GM18520 (cell line): ENCODE measurements at regions not wholly inside any gene's neighbourhood (a gene's known extent, or its start where the extent isn't known, plus 50 kb on each side); places are given as distances from the start of the nearest gene placed in this dataset.
"Not testable (repeated sequence)": the region's sequence is repeated elsewhere in the genome, so short reads cannot be mapped to it uniquely, and the experiment has no call there.

Experiments
- ATAC-seq: cut with Tn5 transposase; IDR thresholded peaks from one replicate; pipeline ENCODE4 v1.9.1; 2021; ENCODE audit not compliant: unreplicated experiment

DNA sequence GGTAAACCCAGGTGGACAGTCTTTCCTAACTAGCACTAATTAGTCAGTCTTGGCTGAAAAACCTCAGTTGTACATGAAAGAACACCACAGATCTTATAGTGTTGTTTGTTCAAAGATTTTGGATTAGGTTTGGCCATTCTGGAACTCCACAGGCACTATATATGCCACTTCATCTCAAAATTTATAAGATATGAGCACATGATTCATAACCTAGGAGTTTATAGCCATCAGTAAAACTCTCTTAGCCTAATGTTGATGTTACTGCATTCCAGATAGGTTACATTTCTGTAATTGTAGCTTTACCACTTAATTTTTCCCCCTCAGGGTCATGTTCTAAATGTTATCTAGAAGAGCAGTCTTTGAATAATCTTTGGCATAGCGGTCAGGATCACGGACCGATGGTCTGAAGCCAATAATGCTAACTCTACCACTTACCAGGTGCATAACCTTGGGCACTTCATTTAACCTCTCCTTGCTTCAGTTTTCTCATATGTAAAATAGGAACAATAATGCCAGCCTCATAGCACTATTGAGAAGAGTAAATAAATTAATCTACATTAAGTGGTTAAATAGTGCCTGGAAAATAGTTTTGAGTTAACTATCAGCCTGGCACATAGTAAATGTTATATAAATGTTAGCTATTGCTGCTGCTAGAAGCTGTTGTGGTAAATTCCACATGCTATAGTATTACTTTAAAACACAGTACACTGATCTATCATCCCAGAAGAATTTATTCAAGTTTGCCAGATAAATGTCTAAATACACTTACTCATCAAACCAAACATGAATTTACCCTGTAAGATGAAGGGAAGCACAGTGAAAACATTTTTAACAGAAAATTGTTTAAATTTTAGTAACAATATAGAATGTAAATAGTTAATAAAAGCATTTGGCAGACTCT is 743.9 kb downstream of the NR2F1-AS1 start:
- ATAC-seq, result no peak

DNA sequence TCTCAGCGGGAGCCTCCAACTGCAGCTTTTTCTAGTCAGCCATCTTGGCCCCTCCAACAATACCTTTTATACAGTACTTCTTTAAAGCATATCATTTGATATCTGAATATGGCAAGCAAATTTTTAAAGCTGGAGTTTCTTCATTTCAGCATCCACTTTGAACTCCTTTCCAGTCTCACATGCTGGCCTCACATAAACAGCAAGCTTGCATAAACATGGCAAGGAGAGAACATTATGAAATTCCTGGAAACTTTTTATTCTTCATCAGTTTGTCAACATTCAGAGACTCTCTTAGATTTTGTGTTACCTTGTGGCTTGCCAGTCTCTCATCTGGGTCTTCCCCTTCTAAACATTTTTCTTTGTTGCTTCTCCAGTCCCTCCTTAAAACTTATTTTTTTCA is 745.3 kb downstream of the NR2F1-AS1 start:
- no peak for ATAC-seq

DNA sequence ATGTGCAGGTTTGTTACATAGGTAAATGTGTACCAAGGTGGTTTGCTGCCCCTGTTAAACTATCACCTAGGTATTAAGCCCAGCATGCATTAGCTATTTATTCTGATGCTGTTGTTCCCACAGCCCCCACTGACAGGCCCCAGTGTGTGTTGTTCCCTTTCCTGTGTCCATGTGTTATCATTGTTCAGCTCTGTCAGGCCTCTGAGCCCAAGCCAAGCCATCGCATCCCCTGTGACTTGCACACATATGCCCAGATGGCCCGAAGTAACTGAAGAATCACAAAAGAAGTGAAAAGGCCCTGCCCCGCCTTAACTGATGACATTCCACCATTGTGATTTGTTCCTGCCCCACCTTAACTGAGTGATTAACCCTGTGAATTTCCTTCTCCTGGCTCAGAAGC is 757.5 kb downstream of the NR2F1-AS1 start:
- not testable (repeated sequence) for ATAC-seq

DNA sequence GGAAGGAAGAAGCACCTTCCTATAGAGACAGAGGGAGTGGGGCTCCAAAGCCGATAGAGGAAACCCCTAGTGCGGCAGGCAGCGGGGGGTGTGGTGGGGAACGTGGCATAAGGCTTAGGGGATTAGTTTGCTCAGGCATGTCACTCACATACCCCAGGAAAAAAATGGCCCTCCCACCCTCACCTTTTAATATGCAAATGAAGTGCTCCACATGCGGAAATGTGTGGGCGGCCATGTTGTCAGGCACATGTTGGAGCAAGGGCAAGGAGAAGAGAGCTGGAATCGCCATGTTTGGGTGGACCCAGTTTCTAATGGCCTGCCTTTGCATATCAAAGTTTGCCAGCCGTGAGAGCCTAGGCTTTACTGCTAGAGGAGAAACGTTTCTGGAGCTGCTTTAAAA is 758.8 kb downstream of the NR2F1-AS1 start:
- ATAC-seq, result no peak

DNA sequence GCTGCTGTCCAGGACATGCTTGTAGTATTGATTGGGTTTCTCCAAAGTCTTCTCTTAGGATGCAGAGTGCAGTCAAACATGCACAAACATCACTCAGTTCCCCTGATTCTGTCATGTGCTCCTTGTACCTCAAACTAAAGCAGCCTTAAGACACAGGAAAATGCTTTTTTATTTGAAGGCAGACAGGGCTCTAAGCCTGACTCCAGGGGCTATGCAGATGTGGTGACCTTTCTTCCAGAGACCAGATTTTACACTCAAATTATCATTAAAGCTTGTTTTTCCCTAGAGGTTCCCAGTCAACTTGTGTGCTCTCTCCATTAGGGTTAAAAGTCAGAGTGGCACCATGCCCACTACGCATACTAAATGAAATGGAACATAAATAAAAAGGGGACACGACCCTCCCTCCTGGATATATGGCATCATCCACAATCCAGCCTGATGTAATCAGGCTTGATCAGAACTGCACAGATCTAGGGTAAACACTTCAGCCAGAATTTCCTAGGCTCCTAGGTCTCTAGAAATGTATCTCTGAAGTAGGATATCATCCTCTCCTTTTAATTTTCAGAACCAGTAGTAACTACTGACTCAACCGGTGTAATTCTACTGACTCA is 771.1 kb downstream of the NR2F1-AS1 start:
- no peak for ATAC-seq

DNA sequence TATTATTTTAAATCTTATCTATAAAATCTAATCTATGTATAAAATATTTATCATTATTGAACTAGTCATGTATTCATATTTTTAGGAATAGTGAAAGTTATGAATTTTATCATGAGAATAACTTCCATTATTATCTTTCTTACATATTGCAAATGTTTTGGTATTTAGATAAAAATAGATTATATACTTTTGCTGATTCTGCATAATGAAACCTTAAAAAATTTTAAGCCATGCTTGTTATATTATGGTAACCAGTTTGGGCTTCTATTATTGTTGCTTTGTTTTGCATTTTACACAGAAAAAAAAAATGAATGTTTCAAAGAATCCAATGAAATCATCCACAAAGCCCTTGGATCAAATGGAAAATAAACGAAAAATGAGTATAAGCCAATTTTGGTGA is 772.5 kb downstream of the NR2F1-AS1 start:
- no peak for ATAC-seq

DNA sequence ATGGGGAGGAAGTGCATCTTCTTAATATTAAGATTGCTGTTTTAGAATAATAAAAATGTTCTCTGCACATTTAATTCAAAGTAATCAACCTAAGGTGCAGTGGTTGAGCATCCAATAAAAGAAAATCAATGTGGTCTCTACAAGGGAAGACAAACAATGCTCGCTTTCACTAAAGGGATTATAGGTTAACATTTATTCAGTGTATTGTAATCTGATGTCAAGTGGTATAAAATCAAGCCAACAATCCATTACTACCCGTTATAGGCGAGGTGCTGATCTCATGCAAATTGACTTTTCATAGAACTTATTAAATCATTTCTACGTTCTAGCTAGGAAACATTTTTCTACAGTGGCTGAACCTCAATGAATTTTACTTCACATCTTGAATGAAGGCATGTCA is 773.9 kb downstream of the NR2F1-AS1 start:
- ATAC-seq, result no peak

DNA sequence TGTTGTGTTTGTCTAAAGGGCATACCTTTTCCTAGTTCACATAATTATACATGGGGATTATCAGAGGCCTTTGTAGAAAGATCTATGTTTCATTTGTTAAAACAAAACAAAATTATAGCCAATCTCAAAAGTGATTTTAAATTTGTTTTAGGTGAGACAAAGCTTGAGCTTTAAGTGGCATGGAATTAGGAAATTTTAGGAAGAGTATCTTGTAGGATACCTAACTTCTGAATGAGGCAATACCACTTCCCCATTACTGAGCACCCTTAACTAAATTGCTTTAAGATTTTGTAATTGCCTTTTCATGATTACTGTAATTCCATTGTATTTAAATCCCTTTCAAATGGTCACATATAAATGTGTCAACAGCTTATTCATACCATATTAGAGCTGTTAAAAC is 775.6 kb downstream of the NR2F1-AS1 start:
- ATAC-seq, result no peak

DNA sequence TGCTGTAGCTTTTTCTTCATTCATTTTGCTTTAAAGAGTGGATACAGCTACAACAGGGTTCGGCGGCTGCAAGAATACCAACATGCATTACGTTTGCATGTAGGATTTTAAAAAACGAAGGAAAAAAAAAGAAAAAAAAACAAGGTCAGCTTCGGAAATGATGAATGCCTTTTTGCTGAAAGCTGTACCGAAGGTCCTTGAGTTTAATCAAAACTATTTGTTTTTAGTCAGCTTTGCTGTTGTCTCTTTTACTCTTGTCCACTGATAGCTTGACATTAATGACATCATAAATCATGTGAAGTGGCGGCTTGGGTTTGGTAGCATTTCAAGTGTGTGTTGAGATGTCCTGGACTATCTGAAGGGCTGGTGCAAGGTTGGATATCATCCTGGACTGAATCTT is 779.1 kb downstream of the NR2F1-AS1 start:
- no peak for ATAC-seq

DNA sequence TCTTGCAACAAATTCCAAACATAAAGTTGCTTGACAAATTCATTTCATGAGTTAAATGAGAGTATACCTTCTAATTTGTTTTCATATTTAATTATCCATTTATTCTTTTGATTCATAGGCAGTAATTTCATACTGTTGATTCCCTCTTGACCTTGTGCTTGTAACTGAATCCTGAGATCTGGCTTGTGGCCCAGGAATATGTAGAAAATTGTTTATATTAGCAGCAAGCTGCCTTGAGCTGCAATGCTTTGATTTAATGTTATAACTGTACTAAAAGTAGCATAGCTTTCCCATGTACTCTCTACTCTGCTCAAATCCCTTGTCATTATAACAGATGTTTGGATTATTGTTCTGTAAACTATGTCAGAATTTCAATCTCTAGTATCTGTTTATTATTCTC is 780.7 kb downstream of the NR2F1-AS1 start:
- ATAC-seq, result no peak

DNA sequence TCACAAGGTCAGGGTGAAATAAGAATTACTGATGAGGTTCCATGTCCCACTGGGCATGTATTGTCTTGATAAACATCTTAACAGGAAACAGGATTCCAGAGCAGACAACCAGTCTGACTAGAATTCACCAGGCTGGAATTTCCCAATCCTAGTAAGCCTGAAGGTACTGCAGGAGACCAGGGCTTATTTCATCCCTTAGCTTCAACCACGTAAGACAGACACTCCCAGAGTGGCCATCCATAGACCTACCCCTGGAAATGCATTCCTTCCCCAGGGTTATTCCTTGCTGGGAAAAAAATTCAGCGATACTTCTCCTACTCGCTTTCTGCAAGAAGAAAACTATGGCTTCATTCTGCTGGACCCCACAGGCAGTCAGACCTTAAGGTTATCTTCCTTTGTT is 785.4 kb downstream of the NR2F1-AS1 start:
- no peak for ATAC-seq

DNA sequence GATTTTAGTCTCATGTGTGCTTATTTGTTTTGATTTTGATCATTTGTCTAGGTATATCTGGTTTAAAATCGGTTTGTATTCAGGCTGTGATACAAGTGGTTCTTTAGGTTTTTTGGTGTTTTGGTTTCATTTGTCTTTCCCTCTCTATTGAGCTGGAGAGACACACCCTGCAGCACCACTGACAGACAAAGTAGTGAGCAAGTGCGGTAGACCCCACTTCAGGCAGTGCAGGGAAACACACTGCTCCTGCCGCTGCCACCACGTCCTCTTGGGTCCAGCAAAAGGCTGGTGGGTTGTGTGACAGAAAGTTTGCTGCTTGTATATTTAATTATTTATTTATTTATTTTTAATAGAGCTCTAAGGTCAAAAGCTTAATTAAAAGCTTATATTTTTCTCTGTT is 801.0 kb downstream of the NR2F1-AS1 start:
- ATAC-seq, result no peak

DNA sequence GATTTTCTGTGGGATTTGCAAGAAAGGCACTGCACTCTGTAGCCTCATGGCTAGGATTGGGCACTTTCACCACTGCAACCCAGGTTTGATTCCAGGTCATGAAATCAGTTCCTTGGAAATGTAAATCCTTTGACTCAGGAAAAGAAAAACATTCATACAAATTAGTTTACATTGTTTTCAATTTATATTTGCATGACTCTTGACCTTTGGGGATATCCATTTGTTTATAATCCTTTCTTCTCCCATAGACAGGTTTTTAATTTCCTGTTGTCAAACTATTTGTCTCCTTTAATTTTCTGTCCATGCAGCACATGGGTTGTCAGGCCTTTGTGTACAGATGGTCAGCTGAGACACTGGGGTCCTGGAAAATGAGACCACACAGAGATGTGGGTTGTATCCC is 801.5 kb downstream of the NR2F1-AS1 start:
- ATAC-seq, result no peak

DNA sequence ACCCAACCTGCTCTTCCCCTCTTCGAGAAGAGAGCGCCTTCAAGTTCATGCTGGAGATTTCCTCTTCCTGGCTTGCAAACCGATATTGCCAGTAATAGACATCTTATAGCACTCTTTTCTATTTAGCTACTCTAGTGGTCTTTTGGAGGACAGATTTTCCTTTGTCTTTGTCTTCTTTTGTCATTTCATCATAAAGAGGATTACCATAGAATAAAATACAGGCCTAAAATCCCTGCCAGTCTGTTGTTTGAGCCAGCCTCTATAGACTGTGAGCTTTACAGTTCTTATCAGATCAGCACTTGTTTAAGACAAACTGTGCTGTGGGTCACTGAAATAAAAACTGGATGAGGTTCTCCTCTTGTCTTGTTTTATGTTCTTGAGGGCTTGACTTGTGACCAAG is 802.8 kb downstream of the NR2F1-AS1 start:
- no peak for ATAC-seq

DNA sequence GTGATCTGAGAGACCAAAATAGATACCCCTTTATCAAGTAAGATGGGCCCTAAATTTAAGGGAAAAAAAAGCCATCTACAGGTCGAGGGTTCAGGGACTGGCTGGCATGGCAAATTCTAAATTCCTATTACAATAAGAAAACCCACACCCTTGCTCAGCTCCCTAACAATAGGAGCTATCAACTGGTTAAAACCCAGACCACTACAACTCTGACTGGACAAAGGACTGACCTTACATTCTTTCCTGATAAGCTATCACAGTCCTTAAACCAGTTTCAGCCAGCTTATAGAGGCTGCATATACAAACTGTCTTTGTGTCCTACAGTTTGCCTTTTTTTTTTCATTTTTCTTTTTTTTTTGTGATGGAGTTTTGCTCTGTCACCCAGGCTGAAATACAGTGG is 803.6 kb downstream of the NR2F1-AS1 start:
- no peak for ATAC-seq

DNA sequence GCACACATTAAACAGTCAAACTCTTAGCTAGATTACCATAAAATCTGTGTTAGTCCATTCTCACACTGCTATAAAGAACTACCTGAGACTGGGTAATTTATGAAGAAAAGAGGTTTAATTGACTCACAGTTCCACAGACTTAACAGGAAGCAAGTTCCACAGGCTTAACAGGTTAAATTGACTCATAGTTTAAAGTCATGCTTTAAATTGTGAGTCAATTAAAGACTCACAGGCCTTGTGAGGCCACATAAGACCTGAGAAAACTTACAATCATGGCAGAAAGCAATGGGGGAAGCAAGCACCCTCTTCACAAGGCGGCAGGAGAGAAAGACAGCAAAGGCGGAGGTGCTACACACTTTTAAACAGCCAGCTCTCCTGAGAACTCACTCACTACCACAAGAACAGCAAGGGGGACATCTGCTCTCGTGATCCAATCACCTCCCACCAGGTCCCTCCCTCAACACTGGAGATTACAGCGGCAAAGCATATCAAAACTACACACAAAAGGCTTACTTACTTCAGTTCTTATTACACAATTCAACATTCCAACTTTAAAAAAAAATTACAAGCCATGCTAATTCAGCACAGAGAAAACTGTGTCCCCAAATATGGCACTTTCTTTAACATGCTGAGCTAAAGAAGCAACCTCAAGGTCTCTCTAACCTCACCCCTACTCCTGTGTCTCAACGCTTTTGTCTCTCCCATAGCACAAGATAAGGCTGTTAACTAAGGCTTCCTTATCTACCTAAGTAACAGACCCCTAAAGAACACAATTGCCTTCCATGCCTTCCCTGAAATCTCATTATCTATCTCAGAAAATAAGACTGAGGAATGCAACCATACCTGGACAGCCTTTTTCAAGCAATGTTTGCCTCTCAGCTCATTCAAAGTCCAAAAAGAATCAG is 805.1 kb downstream of the NR2F1-AS1 start:
- ATAC-seq, result no peak

DNA sequence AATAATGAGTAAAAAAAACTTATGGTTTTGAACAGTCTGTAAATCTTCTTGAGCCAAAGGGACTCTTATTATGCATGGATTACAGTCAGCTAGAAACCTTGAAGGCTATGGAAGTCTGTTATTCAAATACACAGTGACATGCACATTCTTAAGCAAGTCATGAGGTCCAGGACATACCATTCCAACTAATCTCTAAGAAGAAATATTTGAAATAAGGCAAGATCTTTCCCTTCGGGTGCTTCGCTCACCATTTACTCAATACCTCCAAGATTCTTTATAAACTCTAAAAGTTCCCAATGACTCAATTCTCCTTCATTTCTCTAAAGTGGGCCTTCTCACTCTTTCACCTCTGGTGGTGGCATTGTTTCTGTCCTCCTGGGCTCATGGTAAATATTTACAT is 811.0 kb downstream of the NR2F1-AS1 start:
- no peak for ATAC-seq

DNA sequence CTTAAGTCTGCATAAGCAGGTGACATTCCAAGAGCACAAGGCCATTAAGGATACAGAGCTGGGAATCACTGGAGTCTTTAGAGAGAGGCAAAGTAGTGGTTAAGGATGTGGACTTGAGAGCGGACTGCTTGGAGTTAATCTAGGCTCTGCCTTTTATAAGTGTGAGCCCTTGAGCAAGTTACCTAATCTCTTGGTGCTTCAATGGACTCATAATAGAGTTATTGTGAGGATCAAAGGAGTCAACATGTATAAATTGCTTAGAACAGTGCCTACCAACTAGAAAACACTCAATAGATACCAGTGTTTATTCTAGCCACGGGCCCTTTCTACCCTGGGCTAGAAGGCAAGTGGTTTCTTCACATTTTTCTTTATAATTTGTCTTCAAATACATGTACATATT is 819.4 kb downstream of the NR2F1-AS1 start:
- no peak for ATAC-seq

DNA sequence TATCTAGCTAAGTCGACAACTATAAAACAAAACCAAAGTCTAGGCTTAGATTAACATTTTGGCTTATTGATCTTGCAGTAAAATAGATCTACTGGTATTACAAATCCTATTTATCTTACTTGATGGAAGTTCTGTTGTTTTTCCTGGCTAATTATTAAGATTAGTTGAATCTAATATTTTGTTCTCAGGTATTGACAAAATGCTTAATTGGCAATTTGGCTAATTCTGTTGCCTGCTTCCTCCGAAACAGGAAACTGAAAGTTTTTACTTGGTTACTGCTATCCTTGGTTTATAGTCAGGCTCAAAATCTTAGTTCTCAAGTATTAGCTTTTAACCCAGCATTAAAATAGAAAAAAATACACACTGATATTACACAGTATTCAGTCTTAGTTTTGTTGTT is 820.5 kb downstream of the NR2F1-AS1 start:
- no peak for ATAC-seq

DNA sequence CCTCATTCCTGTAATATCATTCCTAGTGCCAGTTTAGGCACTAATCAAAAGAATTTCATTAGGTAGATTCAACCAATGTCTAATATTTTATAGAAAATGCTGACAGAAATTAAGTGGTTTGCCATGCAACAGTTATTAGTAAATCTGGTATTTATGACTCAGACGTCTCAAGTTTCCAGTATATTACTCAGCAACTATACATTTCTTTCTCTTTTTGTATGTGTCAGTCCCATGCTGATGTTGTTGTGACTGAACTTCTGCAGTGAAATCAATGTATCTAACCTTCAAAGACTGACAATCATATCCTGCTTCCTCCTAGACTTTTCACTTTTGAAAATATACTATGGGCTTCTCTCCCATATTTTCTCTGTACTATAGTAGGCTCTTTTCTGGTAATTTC is 822.5 kb downstream of the NR2F1-AS1 start:
- no peak for ATAC-seq

DNA sequence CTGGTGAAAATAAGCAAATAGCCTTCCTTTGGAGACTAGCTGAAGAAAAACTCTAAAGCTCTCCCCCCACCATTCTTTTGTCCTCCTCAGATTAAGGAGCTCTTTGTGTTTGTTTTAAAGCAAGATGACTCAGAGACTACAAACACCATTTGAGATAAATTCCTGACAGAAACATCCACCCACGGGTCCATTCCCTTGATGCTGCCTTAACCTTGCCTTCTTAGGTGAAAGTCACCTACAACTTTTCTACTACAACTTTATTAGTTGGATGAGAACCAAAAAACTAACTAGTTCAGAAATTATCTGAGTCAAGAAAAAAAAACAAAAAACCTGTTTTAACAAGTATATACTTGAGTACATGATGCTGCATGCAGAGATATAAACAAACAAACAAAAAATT is 831.1 kb downstream of the NR2F1-AS1 start:
- no peak for ATAC-seq
